LNCAP (cell line): ENCODE measurements at regions not wholly inside any gene's neighbourhood (a gene's known extent, or its start where the extent isn't known, plus 50 kb on each side); places are given as distances from the start of the nearest gene placed in this dataset.

Source experiments
- CTCF ChIP-seq: fragments of 450-650 bp; IDR thresholded peaks from 2 replicates; pipeline ENCODE4 v1.5.1; 2017; ENCODE audit warnings: mild to moderate bottlenecking

DNA sequence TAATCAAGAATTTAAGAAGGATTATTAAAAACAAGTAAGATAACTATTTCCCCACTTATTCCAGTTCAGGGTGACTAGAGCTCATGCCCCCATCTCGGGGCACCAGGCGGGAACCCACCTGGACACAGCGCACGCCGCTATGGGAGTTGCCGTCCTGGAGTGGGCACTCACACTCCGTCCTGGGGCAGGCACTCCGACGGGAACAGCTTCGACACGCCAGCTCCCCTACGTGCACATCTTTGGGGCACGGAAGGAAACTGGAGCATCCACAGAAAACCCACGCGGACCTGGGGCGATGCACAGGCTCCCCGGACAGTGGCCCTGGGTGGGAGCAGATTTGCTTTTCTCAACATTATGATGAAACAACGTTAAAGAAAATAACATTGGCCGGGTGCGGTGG is 52.0 kb upstream of the GATA5 start:
- no peak for TF ChIP-seq CTCF

DNA sequence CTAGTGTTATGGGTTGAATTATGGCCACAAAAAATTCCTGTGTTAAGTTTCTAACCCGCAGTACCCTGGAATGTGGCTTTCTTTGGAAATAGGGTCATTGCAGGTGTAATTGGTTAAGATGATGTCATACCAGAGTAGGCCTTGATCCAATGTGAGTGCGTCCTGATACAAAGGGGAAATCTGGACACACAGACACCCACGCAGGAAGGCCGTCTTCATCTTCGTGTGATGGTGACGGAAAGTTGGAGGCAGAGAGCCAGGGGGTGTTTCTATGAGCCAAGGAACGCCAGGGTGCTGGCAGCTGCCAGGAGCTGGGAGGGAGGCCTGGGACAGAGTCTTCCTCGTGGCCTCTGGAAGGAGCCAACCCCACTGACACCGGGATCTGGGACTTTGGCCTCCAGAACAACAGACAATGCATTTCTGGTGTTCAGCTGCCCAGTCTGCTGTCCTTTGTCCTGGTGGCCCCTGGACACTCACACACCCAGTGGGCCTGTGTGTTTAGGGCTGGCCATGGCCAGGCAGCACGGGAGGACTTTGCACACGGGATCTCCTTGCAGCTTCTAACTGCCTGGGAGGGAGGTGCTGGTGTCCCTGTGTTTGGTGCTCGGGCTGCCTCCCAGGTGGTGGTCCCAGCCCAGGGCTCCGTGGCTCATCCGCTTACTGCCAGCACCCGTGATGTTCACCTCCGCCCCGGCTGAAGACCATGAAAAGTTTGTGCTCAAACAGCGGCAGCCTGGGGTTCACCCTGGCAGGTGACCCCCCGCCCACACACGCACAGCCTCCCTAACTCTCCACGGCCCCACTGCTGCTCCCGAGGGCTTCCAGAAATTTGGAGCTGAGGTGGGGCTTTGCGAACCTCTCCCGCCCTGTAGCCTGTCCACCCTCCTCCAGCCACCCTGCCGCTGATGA is 53.4 kb upstream of the GATA5 start:
- TF ChIP-seq CTCF: no peak

DNA sequence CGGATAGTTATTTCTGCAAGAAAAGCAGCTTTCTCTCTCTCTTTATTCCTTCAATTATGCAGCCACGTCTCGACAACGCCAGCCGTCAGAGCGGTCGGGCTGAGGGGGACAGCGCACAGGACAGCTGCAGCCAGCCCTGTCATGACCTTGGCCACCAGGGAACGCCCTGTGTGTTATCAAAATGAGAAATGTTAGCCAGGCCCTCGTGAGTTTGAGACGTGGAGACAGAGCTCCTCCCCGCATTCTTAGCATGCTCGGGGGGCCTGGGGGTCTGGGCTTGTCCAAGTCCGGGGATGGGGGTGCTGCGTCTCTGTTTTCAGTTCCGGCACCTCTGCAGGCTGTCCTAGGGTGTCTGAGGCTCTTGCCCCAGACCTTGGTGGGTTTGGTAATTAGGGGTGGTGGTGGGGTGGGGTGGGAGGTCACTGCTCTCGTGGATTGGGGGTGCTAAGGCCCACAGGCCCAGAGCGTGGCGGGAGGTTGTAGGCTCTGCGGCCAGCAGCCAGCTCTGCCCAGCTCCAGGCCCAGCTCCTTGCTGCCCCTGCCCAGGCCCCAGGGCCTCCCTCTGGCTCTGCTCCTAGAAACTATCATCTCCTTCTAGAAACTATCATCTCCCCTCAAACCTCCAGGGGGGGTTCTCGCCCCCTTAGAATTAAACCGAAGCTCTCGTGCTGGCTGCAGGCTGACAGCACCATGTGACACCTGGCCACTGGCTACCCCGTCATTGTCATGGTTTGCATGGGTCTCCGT is 54.3 kb upstream of the GATA5 start:
- TF ChIP-seq CTCF: no peak

DNA sequence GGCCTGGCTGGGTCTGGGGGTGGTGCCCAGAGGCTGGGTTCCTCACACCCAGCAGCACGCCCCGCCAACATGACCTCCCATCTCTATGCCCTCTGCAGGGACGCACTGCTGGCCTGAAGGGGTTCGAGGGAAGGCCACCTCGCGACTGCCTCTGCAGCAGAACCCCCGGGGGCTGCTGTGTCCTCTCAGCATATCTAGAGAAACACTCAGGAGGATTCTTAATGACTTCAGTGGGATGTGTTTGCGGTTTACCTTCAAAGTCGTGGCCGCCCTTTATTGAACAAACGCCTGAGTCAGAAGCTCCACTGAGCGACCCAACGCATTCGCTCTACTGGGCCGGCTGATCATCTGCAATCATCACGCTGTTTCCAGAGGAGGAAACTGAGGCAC is 54.8 kb upstream of the GATA5 start:
- TF ChIP-seq CTCF: no peak

GRCh38 chr20:62531046-62531838 is 55.4 kb upstream of the GATA5 start:
- TF ChIP-seq CTCF: no peak

DNA sequence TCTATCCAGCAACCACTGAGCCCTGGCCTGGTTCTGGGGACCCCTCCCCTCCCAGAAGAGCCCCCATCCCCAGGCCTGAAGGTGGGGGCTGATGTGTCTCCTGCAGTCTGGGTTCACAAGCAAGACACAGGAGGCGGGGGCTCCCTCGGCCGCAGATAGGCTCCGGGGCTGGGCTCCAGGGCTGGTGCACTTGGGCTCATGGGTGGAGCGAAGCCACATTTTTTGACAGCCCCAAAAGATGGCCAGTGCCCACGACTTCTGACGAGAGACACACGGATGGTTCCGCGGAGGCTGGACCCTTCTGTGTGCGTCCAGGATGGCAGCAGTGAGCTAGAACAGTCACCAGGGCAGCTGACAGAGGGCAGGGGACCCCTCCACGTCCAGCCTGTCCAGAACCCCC is 57.1 kb upstream of the GATA5 start:
- TF ChIP-seq CTCF: no peak
